Bone marrow (tissue), 2 donors: ENCODE measurements at regions not wholly inside any gene's neighbourhood (a gene's known extent, or its start where the extent isn't known, plus 50 kb on each side); places are given as distances from the start of the nearest gene placed in this dataset.
A peak's percentile ranks its signal among the peaks of the same experiment; 100 is the strongest.

Source experiments
- DNase-seq, 2 donors: peaks; one replicate each; lab custom pipeline; 2025; lab: John Stamatoyannopoulos, UW

DNA sequence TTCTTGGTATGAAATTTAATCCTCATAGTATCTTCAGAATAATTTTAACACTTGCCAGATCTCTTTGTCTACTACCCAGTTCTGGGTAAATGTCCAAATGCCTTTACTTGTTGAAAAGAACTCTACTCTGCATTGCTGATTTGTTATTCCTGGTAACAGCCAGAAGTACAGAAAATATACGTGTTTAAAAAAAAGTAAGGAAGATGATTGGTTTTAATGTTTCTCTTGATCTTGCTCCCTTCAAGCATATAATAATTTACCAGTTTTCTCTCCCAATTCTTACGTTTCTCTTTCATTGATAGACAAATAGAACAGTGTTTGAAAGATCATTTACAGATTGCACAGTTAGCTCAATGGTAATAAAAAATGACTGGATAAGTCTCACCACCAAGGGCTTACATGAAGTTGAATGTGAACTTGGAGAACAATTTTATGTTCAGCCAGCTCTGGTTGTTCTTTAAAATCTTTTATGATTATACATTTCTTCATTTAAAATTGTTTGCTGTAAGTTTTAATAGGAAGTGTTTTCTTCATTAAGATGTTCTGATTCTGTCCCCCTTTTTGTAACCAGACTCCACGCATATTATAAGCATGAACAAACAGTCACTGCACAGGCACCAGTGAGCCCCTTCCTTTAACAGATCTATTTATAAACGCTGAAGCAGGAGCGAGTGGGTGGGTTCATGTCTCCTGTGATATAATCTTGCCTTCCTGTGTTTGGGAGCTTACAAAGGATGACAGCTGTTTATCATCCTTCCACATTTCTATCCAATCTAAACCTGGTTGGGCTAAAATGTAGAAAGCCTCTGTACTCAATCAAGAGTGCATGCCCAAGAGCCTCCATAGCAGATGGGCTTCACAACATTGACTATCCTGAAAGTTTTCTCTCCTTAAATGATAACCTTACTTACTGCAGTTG, 299.5 kb downstream of the PRL start:
- peak in 1 of 2 donors; percentile 35 for DNase-seq

GRCh38 chr6:21998582-21998981, 298.3 kb downstream of the PRL start:
- no peak for DNase-seq

DNA sequence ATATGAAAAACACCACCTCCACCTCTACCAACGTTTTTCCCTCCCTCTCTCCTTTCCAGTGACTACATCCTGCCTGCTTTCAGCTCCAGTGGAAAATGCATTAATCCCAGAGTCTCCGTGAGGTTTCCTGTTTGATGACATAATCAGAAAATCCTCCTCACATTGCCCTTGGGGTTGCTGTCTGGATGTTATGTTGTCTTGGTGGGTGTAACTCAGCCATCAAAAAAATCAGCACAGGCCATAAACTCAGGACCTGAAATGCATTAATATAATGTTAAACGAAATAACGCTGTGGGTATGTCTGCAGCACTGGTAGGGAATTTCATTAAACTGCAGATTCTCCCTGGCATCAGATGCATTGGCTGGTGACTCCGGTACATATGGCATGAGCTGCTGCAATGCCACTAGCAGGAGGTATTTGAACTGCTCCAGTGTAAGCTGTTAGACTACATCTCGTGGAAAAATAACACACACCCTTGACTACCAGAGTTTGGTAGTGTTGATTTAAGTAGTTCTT, 297.8 kb downstream of the PRL start:
- DNase-seq, result no peak

DNA sequence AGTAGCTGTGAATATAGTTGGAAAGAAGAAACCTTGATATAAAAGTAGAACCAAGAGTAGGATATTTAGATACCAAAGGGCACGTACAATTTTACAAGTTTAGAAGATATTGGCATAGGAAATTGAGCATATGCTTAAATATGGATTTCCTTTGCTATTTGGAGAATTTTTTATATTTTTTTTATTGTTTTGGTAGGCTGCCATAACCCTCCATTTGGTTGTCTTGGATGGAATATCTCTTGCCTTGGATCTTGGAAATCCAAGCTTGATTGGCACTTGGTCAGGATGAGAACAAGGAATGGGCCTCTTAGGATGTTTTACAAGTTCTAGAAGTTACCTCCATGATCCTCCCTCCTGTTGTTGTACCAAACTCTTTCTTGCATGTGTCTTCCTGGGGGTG, 297.1 kb downstream of the PRL start:
- no peak for DNase-seq

DNA sequence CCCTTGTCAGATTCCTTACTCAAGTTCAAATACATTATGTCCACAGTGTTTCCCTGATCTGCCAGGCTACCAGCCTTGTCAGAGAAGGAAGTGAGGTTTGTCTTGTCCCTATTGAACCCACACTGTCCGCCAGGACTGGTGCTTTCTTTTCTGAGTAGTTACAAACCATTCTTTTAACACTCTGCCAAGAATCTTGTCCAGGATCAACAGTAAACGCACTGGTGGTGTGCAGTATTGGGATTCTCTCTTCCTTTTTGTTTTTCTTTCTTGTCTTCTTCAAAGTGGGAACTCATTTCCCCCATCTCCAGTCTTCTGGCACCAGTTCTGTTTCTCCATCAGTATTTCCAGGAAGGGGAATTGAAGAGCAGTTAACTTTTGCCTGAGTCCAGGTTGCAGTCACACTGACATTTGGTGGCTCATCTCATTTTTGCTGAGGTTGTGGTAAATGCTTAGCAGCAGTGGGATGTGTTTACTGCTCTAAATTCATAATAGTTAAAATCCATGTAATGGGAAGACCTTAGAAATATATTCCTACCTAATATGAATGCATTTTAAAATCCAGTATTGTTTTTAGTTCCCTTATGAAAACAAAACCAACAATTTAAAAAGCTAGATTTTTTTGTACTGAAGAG, 295.3 kb downstream of the PRL start:
- DNase-seq, result no peak

GRCh38 chr6:22003287-22003686, 293.5 kb downstream of the PRL start:
- DNase-seq, result no peak

DNA sequence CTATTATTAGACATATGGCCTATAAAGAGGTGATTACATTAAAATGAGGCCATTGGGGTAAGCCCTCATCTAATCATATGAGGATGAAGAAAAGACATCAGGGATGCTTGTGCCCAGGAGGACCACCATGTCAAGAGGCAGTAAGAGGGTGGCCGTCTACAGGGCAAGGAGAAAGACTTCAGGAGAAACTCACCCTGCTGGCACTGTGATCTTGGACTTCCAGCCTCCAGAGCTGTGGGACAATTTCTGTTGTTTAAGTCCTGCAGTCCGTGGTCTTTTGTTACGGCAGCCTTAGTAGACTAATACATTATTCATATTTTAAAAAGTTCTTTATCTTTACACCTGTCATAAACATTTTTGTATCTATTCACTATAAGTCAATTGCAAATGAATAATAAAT, 290.0 kb downstream of the PRL start:
- DNase-seq, result no peak

- DNase-seq, result no peak
Measured at GRCh38 chr6:22007469-22007868, 289.4 kb downstream of the PRL start.

- DNase-seq, result no peak
Measured at GRCh38 chr6:22008248-22008836, 288.5 kb downstream of the PRL start.

DNA sequence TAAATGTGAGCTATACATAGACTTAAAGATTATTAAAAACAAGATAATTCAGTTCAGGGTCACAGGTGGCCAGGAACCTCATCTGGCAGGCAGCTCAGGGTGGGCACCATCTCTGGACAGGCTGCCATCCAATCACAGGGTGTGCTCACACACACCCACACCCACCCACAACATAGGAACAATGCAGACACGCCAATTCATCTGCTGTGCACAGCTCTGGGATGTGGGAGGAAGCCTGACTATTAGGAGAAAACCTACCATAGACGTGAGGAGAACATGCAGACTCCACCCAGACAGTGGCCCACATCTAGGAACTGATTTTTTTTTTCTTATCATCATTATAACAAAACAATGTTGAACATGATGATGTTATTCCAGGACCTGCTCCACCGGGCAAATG, 286.7 kb downstream of the PRL start:
- DNase-seq, result no peak

- no peak for DNase-seq
Measured at GRCh38 chr6:22015216-22015615, 281.6 kb downstream of the PRL start.

DNA sequence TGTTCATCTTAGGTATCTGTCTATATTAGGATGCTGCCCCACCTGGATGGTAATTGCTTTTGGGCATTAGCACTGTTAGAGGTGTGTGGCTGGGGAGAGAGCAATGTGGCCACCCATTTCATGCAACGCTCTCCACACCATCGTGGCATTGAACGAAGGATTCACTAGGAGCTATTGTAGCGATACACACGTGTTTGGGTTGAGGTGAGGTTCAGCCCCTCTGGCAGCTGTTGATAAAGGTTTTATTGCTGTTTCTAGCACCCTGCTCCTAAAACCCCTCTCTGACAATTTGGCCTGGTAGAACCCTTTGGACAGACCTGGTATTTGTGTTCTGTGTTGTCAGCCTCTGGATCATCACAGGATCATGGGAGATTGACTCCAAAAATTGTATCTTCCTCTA, 280.9 kb downstream of the PRL start:
- no peak for DNase-seq

DNA sequence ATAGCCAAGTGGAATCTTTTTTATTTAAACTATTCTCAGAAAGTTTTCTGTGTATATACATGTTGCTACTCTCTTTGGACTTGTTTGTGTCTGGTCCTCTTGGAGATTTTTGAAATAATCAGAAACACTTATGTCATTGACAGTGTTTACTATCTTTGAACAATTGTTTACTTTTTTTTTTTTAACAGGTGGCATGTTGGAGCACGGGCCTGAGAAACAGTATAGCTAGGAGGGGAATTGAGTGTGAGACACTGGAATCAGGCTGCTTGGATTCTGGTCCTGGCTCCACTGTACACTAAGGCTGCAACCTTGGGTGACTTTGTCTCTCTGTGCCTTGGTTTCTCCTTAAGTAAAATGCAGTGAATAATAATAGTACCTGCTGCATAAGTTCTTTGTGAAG, 279.6 kb downstream of the PRL start:
- DNase-seq, result no peak

- DNase-seq, result no peak
Measured at GRCh38 chr6:22017766-22018165, 279.1 kb downstream of the PRL start.

- no peak for DNase-seq
Measured at GRCh38 chr6:22019857-22020256, 277.0 kb downstream of the PRL start.

GRCh38 chr6:22020299-22021003, 276.4 kb downstream of the PRL start:
- no peak for DNase-seq

DNA sequence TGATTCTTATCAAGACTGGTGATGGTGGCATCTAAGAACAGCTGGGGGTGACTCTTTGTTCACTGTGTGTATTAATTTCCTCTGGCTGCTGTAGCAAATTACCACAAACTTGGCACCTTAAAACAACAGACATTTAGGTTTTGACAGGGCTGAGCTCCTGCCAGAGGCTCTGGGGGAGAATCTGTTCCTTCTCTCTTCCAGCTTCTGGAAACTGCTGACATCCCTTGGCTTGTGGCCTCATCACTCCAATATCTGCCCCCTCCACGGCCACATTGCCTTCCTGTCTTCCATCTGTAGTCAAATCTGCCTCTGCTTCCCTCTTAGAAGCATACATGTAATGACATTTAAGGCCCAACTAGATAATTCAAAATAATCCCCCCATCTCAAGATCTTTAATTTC, 274.9 kb downstream of the PRL start:
- no peak for DNase-seq

DNA sequence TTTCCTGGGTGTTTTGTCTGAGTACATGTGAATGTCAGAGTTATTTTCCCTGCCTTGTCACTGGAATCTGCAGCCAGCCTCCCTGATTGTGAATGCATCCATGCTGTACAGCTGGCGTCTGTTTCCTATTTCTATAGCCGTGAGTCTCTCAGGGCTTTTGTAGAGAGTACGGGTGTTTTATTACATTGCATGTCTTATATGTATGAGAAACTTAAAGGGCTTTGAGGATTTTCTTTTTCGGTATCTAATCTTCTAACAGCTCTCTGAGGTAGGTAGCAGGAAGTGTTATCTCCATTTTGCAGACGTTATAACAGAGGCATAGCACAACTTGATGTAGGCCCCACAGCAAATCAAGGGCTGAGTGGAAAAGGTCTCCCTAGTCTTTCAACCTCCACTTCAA, 272.9 kb downstream of the PRL start:
- no peak for DNase-seq

- DNase-seq, result peak in 1 of 2 donors; percentile 9
Measured at GRCh38 chr6:22024973-22025467, 271.8 kb downstream of the PRL start.

DNA sequence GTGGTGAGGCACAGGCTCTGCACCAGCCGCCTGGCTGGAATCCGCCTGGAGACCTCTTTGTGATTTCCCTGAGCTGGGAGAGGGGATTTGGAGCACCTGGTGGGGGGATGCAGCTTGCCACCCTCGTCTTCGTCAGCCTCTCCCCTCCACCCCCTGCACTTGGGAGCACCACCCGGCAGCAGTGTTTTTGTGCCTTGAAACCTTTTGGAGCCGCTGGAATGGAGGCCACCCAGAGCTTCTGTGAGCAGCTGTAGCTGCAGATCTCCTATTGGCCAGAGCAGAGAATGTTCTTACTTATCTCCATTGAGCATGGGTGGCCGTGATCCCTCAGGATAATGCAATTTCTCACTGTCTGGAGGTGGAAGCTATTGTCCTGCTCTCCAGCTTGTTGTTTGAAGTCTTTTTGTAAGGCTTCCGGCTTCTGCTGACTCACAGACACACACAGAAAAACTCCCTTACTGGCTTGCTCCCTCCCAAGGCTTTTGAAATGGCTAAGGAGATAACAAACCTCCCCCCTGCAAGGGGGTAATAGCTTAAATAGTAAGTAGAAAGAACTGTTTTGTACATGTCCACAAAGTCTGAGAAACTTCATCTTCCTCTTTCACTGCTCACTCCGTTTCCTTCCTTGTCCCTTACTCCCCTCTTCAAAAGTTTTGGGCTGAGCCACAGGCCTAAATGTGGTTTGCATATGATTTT, 271.2 kb downstream of the PRL start:
- peak; percentile 9 to 97 for DNase-seq

- no peak for DNase-seq
Measured at GRCh38 chr6:22026164-22026678, 270.6 kb downstream of the PRL start.
